Left ventricle myocardium inferior (tissue), 1 donor: ENCODE measurements at regions not wholly inside any gene's neighbourhood (a gene's known extent, or its start where the extent isn't known, plus 50 kb on each side); places are given as distances from the start of the nearest gene placed in this dataset.

Experiments used
- DNase-seq: peaks from one replicate; pipeline ENCODE4 v3.0.0-alpha.2; 2020
- H3K27ac ChIP-seq: fragments of 200-600 bp; replicated peaks from 2 replicates; pipeline ENCODE4 v1.8.0; 2021
- H3K27me3 ChIP-seq: fragments of 200-600 bp; 2 replicates; pipeline ENCODE4 v1.8.0; 2021; ENCODE audit warnings: low read depth
- H3K36me3 ChIP-seq: fragments of 200-600 bp; 2 replicates; pipeline ENCODE4 v1.8.0; 2021
- H3K4me1 ChIP-seq: fragments of 200-600 bp; 2 replicates; pipeline ENCODE4 v1.8.0; 2021
- H3K4me3 ChIP-seq: fragments of 200-600 bp; 2 replicates; pipeline ENCODE4 v1.8.0; 2021; ENCODE audit warnings: mild to moderate bottlenecking, moderate library complexity
- H3K9me3 ChIP-seq: fragments of 200-600 bp; replicated peaks from 2 replicates; pipeline ENCODE4 v1.8.0; 2021
- intact Hi-C: fragments of 100-400 bp; cut with micrococcal nuclease; formaldehyde crosslinking; loops from one replicate; pipeline ENCODE4 v1.11.0; 2022
- TF ChIP-seq, protein P1 (sequence below): fragments of 200-600 bp; IDR thresholded peaks from 2 replicates; pipeline ENCODE4 v1.8.0; 2021; ENCODE audit warnings: antibody characterized with exemption, mild to moderate bottlenecking, borderline replicate concordance
- donor health status: DM: no; HTN: yes; CAD: no; lungs with severe emphysema.

GRCh38 chr16:64132190-64132589 lies 989.7 kb downstream of the CDH11 start:
- H3K36me3 ChIP-seq = no peaks in the 10 kb centered on the region
- no peak overlapping the region for H3K27ac ChIP-seq
- H3K9me3 ChIP-seq = peaks cover 4% of the 10 kb centered on the region
- TF ChIP-seq, protein P1, sequence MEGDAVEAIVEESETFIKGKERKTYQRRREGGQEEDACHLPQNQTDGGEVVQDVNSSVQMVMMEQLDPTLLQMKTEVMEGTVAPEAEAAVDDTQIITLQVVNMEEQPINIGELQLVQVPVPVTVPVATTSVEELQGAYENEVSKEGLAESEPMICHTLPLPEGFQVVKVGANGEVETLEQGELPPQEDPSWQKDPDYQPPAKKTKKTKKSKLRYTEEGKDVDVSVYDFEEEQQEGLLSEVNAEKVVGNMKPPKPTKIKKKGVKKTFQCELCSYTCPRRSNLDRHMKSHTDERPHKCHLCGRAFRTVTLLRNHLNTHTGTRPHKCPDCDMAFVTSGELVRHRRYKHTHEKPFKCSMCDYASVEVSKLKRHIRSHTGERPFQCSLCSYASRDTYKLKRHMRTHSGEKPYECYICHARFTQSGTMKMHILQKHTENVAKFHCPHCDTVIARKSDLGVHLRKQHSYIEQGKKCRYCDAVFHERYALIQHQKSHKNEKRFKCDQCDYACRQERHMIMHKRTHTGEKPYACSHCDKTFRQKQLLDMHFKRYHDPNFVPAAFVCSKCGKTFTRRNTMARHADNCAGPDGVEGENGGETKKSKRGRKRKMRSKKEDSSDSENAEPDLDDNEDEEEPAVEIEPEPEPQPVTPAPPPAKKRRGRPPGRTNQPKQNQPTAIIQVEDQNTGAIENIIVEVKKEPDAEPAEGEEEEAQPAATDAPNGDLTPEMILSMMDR = peak; percentile 16
- intact Hi-C loops = no loop called here
- H3K27me3 ChIP-seq = no peaks in the 10 kb centered on the region
- H3K4me1 ChIP-seq = peaks cover 4% of the 10 kb centered on the region
- H3K4me3 ChIP-seq = no peak overlapping the region
- DNase-seq = no peak

DNA sequence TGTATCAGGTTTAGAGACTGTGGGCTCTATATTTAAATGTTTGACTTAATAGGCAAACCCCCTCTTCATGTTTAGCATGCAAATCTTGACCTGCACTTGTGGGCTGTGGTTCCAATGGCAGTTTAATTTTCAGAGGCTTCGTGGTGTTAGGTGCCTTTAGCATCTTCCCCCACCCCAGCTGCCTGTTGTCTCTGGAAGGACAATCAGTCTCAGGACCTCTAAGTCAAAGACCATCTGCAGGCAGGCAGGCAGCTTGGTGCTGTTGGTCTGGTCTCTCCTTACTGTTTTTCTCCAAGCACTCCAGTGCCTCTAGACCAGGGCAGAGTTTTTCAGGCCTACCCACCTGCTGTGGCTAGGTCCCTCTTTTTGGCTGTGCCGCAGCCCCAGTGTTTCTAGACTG lies 990.4 kb downstream of the CDH11 start:
- intact Hi-C loops = no loop called here
- TF ChIP-seq, protein P1 = no peak
- Histone ChIP-seq H3K9me3 (peaks cover 4% of the 10 kb centered on the region), H3K4me1 (peaks cover 4% of the 10 kb centered on the region), H3K27ac (no peak overlapping the region), H3K27me3 (no peaks in the 10 kb centered on the region), H3K4me3 (no peak overlapping the region), H3K36me3 (no peaks in the 10 kb centered on the region)
- no peak for DNase-seq

DNA sequence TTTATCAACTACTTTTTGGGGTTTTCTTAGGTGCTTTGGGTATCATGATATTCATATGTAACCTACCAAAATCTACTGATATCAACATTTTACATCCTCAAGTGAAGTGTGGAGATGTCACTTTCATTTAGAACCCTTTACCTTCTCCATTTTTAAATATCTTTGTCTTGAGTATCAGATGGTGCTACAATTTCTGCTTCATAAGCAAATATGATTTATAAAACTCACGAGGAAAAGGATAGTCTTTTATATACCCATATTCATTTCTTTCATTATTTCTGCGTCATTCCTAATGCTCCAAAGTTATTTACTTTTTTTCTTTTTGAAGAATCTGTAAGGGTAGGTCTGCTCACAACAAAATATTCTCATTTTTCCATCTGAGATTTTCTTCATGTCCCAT lies 991.7 kb downstream of the CDH11 start:
- Histone ChIP-seq H3K36me3 (no peaks in the 10 kb centered on the region), H3K4me1 (peaks cover 4% of the 10 kb centered on the region), H3K4me3 (no peak overlapping the region), H3K27me3 (no peaks in the 10 kb centered on the region), H3K27ac (no peak overlapping the region), H3K9me3 (peaks cover 4% of the 10 kb centered on the region)
- DNase-seq = no peak
- TF ChIP-seq, protein P1 = no peak
- intact Hi-C loops = no loop called here

- Histone ChIP-seq H3K9me3 (no peaks in the 10 kb centered on the region), H3K27me3 (no peaks in the 10 kb centered on the region), H3K36me3 (no peaks in the 10 kb centered on the region), H3K27ac (no peak overlapping the region), H3K4me1 (no peaks in the 10 kb centered on the region), H3K4me3 (no peak overlapping the region)
- TF ChIP-seq, protein P1 = no peak
- intact Hi-C loops = no loop called here
- DNase-seq = no peak
Measured at GRCh38 chr16:64122177-64122576, 999.7 kb downstream of the CDH11 start.

- H3K9me3 ChIP-seq = no peaks in the 10 kb centered on the region
- H3K4me3 ChIP-seq = no peak overlapping the region
- intact Hi-C loops = no loop called here
- no peak for DNase-seq
- H3K4me1 ChIP-seq = no peaks in the 10 kb centered on the region
- H3K36me3 ChIP-seq = no peaks in the 10 kb centered on the region
- TF ChIP-seq, protein P1 = no peak
- H3K27me3 ChIP-seq = no peaks in the 10 kb centered on the region
- no peak overlapping the region for H3K27ac ChIP-seq
Measured at GRCh38 chr16:64121473-64121872, 1000.4 kb downstream of the CDH11 start.

DNA sequence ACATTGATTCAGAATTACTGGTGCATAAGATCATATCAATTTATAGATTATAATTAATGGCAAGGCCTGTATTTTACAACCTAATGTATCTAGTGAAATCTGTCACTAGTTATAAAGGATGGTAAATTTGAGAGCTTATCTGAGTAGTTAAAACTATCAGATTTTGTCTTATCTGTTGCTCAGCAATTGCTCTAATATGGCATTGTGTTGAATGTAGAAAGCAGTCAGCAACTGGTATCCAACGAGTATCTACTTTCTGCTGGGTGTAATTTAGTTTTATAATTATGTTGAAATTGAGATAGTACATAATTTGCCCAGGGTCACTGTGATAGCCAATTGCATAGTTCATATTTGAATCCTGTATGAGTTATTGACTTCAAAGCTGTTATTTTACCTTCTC lies 1005.7 kb downstream of the CDH11 start:
- intact Hi-C loops = no loop called here

More for the DNA sequence above, 1005.7 kb downstream of the CDH11 start:
- Histone ChIP-seq H3K4me3 (no peak overlapping the region), H3K9me3 (no peaks in the 10 kb centered on the region), H3K27me3 (no peaks in the 10 kb centered on the region), H3K4me1 (no peaks in the 10 kb centered on the region), H3K27ac (no peak overlapping the region), H3K36me3 (no peaks in the 10 kb centered on the region)
- TF ChIP-seq, protein P1 = no peak
- DNase-seq = no peak
